ENCODE measurements at regions not wholly inside any gene's neighbourhood (a gene's known extent, or its start where the extent isn't known, plus 50 kb on each side); places are given as distances from the start of the nearest gene placed in this dataset.
"Not testable (repeated sequence)": the region's sequence is repeated elsewhere in the genome, so short reads cannot be mapped to it uniquely, and the experiment has no call there.

DNA sequence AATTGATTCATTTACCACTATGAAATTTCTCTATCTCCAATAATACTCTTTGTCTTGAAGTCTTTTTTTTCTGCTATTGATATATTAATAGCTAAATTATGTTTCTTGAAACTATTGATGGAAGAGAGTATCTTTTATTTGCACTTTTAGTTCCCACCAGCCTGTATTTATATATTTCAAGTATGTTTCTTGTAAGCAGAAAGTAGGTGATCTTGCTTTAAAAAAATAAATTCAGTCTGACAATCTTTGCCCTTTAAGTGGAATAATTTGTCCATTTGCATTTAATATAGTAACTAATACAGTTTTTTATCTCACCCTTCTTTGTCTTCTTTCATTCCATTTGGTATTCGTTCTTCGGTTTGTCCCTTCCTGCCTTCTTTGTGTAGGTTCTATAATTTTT, 790.5 kb downstream of the MCTP2 start:
- DNase-seq = no peak

DNA sequence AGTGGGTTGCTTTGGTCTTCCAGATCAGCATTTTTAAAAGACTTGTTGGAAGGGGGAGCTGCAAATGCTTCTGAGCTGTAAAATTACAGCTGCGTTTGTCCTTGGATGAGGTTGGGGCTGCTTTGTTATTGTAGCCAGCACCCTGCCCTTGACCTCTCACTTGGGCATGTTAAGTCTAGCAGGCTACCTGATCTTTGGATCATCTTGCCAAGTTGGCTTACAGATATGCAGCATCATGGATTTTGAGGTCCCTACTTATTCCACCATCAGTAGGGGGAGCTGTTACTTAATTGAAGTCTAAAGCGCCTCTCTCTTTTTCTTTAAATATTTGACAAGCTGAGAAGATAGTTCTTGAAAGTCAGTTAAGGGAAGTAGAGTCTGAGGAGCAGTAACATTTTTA, 793.0 kb downstream of the MCTP2 start:
- DNase-seq = no peak

DNA sequence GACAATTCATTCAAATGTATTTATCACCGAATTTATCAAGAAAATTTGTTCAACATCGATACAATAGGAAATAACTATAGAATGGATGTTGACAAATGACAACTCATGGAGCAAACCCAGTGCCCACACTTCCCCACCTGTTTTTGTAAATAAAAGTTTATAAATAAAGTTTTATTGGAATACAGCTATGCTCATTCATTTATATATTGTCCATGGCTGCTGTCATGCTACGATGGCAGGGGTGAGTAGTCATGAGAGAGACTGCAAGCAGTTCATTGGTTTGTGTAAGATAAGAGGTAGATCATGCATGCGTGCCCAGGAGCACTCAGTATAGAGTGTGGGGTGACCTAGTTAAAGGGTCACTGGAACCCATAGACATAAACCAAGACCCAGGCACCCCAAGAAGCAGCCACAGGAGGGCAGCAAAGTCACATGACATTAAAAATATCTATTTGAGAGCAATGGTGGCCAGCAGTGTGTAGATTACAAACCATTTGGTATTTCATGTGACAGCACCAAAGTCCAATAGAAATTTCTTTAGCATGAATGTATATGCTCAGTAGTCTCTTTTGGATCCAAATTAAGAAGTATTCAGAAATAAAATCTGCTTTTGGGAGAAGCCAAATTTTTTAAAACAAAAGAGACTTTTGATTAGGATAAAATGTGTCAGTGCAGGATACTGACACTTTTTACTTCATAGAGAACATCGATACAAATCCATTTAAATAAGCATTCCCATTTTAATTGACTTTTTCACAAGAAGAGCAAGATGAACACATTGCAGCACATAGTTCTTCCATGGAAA, 794.8 kb downstream of the MCTP2 start:
- no peak for DNase-seq

GRCh38 chr15:95027981-95028380, 796.6 kb downstream of the MCTP2 start:
- no peak for DNase-seq

DNA sequence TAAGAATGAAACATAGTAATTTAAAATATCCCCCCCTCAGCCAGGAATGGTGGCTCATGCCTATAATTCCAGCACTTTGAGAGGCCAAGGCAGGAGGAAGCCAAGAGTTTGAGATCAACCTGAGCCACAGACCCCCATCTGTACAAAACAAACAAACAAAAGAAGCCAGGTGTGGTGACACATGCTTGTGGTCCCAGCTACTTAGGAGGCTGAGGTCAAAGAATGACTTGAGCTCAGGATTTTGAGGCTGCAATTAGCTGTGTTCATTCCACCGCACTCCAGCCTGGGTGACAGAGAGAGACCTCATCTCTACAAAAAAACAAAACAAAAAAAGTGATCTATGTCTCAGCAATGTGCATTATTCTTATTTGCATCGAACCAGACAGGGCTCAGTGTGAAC, 800.8 kb downstream of the MCTP2 start:
- no peak for DNase-seq

DNA sequence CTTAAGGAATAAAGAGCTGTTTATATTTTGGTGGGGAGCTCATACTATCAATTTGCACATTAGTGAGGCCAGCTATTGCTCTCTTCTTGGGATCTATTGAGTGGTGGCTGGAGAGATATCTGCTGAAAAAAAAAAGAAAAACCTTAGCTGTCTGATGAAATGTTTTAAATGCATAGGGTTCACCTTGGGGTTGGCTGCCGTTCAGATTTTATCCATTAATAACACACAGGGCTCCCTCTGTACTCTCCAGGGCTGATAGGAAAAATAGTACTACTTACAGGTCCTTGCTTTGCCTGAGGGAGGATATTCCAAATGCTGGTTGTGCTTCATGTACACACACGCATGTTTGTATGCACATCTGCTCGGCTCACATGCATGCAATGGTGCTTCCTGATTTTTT, 803.7 kb downstream of the MCTP2 start:
- DNase-seq = no peak

GRCh38 chr15:95041297-95041696, 809.9 kb downstream of the MCTP2 start:
- no peak for DNase-seq

GRCh38 chr15:95043236-95043932, 812.0 kb downstream of the MCTP2 start:
- not testable (repeated sequence) for DNase-seq

- no peak for DNase-seq
These were observed 812.6 kb downstream of the MCTP2 start for GRCh38 chr15:95043933-95044313.

DNA sequence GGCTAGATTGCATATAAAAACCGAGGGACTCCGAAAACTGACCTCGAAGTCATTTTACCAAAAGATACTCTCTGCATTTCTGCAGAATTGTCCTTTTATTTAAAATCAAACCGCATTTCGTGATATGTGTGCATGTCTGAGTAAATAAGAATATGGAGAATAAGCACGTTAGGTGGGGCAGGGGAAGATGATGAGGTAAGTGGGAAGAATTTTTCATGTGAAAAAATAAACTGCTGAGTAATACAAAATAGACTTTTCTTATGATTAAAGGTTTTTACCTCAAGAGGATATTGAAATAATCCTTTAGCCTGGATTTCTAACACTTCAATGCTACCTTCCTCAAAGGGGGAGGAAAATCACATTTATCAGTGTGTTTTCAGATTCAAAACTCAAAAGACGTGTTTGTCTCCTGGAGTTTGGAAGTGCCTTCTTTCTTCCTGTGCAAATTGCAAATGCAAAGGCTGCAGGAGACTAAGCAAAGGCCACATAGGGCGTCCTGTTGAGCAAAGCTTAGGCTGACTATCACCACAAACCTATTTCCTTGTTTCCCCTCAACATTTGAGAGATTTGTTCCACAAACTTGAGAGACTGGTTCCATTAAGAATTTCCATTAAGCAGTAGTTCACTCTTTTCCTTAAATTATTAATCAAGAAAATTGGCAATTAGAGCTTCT, 813.5 kb downstream of the MCTP2 start:
- DNase-seq = no peak

DNA sequence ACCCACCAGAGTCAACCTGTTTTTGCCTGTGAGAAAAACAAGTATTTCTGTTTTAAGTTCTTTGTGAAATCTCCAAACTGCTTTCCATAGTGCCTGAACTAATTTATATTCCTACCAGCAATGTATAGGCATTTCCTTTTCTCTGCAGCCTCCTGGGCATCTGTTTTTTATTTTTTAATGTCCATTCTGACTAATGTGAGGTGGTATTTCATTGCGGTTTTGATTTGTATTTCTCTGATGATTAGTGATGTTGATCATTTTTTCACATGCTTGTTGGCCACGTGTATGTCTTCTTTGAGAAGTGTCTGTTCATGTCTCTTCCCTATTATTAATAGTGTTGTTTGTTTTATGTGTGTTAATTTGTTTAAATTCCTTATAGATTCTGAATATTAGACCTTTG, 820.5 kb downstream of the MCTP2 start:
- DNase-seq = no peak

DNA sequence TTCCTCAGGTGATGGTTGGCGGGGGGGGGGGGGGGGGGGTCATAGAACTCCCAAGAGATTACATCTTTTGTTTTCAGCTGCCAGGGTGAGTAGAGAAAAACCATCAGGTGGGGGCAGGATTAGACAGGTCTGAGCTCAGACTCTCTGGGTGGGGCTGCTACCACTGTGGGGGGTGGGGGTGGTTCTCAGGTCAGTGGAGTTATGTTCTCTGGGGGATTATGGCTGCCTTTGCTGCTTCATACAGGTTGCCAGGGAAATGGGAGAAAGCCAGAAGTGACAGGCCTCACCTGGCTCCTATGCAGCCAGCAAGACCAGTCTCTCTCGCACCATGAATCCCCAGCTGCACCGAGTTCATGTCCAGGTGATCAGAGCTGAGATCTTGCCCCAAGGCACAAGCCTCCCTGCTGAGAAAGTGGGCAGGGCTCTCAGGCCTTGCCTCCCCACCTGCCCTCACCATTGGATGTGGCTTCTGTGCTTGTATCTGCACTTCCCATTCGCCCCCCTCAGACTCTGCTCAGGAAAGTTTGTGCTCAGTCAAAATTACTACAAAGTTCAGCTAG, 828.1 kb downstream of the MCTP2 start:
- DNase-seq = no peak

GRCh38 chr15:95068701-95069521, 837.5 kb downstream of the MCTP2 start:
- DNase-seq = no peak

DNA sequence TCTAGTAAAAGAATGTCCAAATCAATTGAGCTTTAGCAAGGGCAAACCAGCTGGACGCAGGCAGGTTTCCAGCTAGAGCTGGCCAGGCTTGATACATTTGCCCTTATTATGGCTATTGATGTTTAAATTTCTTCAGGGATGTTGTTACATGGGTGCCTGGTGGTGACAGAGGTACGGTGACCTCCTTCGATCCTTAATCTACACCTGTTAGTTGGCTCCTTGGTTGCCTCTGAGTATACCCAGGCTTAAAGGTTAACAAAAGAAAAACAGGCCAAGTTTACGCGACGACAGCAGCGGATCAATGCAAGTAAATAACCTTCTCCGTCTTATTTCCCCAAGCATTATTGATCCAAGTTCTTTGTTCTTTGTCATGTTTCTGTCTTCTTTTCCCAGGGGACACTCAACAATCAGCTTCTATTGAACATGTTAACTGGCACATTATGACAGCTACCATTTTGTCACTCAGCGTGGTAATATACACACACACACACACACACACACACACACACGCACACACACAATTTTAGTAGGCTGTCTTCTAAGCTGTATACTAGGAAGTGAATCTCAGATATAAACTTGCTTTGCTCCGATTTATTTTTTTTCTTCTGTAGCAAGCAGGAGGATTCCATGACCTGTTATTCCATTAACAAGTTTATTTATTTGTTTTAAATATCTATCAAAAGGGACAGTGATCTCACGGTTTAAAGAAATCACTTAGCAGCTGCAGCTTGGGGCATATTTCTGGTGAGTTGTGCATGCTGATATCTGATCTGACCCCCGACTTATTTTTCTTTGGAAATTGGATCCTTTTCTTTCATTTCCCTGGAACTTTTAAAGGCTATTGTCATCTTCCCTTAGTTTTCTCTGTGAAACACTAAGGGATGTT, 844.7 kb downstream of the MCTP2 start:
- DNase-seq = no peak

DNA sequence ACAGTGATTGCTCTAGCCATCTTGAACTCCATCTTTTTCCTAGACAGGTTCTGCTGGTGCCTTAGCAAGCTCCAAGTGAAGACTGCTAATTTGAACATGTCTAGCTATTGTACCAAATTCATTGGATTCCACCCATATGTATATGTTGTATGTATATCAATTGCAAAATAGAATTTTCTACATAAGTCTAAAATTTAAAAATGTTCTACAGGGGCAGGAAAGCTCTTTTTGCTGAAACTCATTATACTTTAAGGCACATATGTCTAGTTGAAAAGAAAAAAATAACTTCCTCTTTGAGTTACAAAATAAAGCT, 845.3 kb downstream of the MCTP2 start:
- no peak for DNase-seq

GRCh38 chr15:95078003-95078402, 846.6 kb downstream of the MCTP2 start:
- DNase-seq = no peak

DNA sequence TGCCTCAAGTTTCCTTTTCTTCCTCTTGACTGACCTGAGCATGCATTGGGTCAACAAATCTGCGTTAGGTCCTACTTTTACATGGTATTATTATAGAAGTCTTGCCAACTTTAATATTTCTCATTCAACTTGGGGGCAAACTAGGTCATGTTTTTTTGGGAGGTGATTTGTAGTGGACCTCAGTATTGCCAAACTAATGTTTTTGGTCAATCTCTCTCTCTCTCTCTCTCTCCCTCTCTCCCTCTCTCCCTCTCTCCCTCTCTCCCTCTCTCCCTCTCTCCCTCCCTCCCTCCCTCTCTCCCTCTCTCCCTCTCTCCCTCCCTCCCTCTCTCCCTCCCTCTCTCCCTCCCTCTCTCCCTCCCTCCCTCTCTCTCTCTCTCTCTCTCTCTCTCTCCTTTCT, 848.9 kb downstream of the MCTP2 start:
- not testable (repeated sequence) for DNase-seq

DNA sequence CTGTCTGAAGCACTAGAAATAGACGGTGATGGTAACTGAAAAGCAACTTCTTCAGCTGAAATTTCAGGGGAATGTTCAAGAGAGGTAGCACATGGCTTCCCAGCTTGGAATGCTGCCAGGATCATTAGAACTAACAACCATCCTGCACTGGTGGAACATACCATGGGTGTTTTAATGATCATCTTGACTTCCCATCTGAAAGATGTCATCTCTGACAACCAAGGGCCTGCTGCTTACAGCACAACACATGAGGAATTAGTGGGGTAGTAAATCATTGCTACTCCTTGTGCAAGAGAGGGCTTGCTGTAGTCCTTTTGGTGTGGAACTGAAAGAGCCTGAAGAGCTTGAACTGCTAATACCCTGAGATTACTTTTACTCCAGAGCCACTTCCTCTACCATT, 853.7 kb downstream of the MCTP2 start:
- no peak for DNase-seq

GRCh38 chr15:95086531-95087252, 855.3 kb downstream of the MCTP2 start:
- no peak for DNase-seq

DNA sequence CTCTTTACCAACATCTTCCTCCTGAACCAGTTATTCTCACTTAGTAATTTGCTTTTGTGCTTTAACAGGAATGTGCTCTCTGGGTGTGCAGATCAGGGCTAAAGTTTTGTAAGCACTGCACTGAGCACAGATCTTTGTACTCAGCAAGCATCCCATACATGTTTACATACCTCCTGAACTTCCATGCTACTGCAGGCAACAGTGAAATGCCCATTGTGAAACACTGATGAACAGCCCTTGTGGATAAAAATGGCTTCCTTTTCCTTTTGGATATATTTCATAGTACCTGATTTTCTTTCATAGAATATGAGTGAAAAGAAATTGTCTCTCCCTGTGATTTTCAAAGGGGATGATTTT, 855.9 kb downstream of the MCTP2 start:
- DNase-seq = no peak

- no peak for DNase-seq
These were observed 860.1 kb downstream of the MCTP2 start for GRCh38 chr15:95091444-95091843.

All from activated CD4-positive, alpha-beta T cell treated with anti-CD3 and anti-CD28 coated beads for 1 hour (primary cell).